AG04449 (cell line): ENCODE measurements at regions not wholly inside any gene's neighbourhood (a gene's known extent, or its start where the extent isn't known, plus 50 kb on each side); places are given as distances from the start of the nearest gene placed in this dataset.

ENCODE experiments used
- CTCF ChIA-PET: fragments of 350-600 bp; formaldehyde crosslinking; extraction: SDS; loops from one replicate; lab custom pipeline; 2021; ENCODE audit warnings: antibody characterized with exemption; lab: Yijun Ruan, JAX
- POLR2A ChIA-PET: fragments of 400-600, 350-600 bp; formaldehyde crosslinking; extraction: SDS; loops from one replicate; lab custom pipeline; 2020; ENCODE audit warnings: antibody characterized with exemption, inconsistent platforms; lab: Yijun Ruan, JAX
- DNase-seq: peaks from one replicate; pipeline ENCODE4 v3.0.0-alpha.2; 2010; ENCODE audit warnings: low read depth, low spot score
- H3K4me3 ChIP-seq: 2 replicates; pipeline ENCODE4 v1.5.1; 2011; ENCODE audit warnings: low read depth, mild to moderate bottlenecking, control low read depth, low read length
- CTCF ChIP-seq: IDR thresholded peaks from one replicate; pipeline ENCODE4 v1.5.1; 2011; ENCODE audit warnings: mild to moderate bottlenecking, moderate library complexity, low read length, control low read depth, inconsistent platforms; ENCODE audit not compliant: insufficient read depth; ENCODE audit errors: missing control alignments

- DNase-seq = no peak
- CTCF ChIA-PET = interaction anchor here (0.9 to 1.7 kb wide), 5 partner anchors 9 to 117 kb away, joined by 3 to 5 read pairs (median 4); no protein-coding TSS in a partner anchor
- POLR2A ChIA-PET = no interaction called here
- no peak overlapping the region for H3K4me3 ChIP-seq
- no peak for TF ChIP-seq CTCF
Measured at GRCh38 chr15:85847031-85847430, 52.3 kb upstream of the KLHL25 start.

GRCh38 chr15:85849946-85850345 lies 55.2 kb upstream of the KLHL25 start:
- CTCF ChIA-PET = interaction anchor here (1.5 to 6.0 kb wide), 3 partner anchors 9 to 12 kb away, joined by 3 to 60 read pairs (median 4); no protein-coding TSS in a partner anchor
- POLR2A ChIA-PET = no interaction called here
- DNase-seq = no peak

GRCh38 chr15:85852969-85853368 lies 58.2 kb upstream of the KLHL25 start:
- TF ChIP-seq CTCF = no peak
- no peak for DNase-seq
- ChIA-PET POLR2A (no interaction called here), CTCF (interaction anchor here (1.3 to 6.0 kb wide), 3 partner anchors 12 to 111 kb away, joined by 3 to 60 read pairs (median 6); no protein-coding TSS in a partner anchor)
- H3K4me3 ChIP-seq = no peak overlapping the region

More at GRCh38 chr15:85849946-85850345, 55.2 kb upstream of the KLHL25 start:
- TF ChIP-seq CTCF = no peak
- H3K4me3 ChIP-seq = no peak overlapping the region

GRCh38 chr15:85854345-85855097 lies 59.8 kb upstream of the KLHL25 start:
- peak; percentile 67 for TF ChIP-seq CTCF
- POLR2A ChIA-PET = no interaction called here
- no peak overlapping the region for H3K4me3 ChIP-seq
- CTCF ChIA-PET = interaction anchor here (0.6 to 6.0 kb wide), 8 partner anchors 10 to 123 kb away, joined by 3 to 60 read pairs (median 4); no protein-coding TSS in a partner anchor
- DNase-seq = no peak

GRCh38 chr15:85858586-85859375 lies 64.1 kb upstream of the KLHL25 start:
- POLR2A ChIA-PET = no interaction called here
- peak overlapping the region; percentile 23 for H3K4me3 ChIP-seq
- CTCF ChIA-PET = interaction anchor here (1.0 to 1.8 kb wide), 8 partner anchors 9 to 130 kb away, joined by 3 to 11 read pairs (median 5); no protein-coding TSS in a partner anchor
- no peak for DNase-seq
- peak; percentile 83 for TF ChIP-seq CTCF
